ENCODE measurements at regions not wholly inside any gene's neighbourhood (a gene's known extent, or its start where the extent isn't known, plus 50 kb on each side); places are given as distances from the start of the nearest gene placed in this dataset.

DNA sequence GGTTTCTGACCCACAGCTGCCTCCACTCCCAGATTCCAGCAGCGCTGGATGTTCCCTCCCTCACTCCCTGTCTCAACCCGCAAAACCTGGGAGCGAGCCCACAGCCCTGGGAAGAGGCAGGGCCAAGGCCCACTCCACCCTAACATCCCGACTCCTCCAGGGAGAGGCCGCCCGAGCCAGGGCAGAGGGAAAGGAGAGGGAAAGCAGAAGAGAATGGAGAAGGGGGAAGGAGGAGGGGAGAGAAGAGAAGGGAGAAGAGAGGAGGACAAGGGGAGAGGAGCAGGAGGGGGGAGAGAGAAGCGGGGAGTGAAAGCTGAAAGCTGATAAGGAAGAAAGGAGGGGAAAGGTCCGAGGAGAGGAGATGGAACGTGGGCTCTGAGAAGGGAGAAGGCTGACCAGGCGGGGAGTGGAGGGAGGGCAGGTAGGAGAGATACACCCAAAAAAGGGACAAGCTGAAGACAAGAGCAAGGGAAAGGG, 120.2 kb upstream of the PJA1 start:
- TF ChIP-seq, protein P1, sequence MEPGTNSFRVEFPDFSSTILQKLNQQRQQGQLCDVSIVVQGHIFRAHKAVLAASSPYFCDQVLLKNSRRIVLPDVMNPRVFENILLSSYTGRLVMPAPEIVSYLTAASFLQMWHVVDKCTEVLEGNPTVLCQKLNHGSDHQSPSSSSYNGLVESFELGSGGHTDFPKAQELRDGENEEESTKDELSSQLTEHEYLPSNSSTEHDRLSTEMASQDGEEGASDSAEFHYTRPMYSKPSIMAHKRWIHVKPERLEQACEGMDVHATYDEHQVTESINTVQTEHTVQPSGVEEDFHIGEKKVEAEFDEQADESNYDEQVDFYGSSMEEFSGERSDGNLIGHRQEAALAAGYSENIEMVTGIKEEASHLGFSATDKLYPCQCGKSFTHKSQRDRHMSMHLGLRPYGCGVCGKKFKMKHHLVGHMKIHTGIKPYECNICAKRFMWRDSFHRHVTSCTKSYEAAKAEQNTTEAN (CRISPR knock-in tag; conservative IDR thresholded peaks at IDR 0.05) = no peak
- TF ChIP-seq POLR2A (IDR thresholded peaks at IDR 0.05; ENCODE audit: insufficient read depth in 1 of 2, low read depth in 2 of 2, low read length in 2 of 2) = no peak
- no peak for TF ChIP-seq MYC (CRISPR knock-in tag; IDR thresholded peaks at IDR 0.05; ENCODE audit: borderline replicate concordance)
- TF ChIP-seq TEF (CRISPR knock-in tag; IDR thresholded peaks at IDR 0.05) = no peak

All from HepG2 (cell line).